T1000 (cell line): ENCODE measurements at regions not wholly inside any gene's neighbourhood (a gene's known extent, or its start where the extent isn't known, plus 50 kb on each side); places are given as distances from the start of the nearest gene placed in this dataset.
A peak's percentile ranks its signal among the peaks of the same experiment; 100 is the strongest.

Experiments used
- DNase-seq: peaks from one replicate; lab custom pipeline; 2025; ENCODE audit warnings: mixed read lengths; lab: John Stamatoyannopoulos, UW

DNA sequence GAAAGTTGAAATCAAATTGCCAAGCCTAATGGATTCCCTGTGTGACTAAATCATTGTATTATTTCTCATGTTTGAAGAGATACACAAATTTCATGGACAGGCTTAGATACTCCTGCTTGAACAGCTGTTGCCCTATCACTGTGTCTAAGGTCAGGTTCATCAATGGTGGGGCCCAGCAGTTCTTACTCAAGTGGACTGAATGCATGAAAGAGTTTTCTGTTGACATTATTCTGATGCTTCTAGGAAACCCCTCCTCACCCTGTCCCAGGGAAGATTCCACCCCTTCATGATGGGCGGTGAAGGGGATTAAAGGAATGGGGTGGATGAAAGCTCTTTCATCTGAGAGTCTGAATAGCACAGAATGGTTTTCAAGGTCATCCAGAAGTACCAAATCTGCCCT is 148.8 kb downstream of the INO80D start:
- DNase-seq, result no peak

DNA sequence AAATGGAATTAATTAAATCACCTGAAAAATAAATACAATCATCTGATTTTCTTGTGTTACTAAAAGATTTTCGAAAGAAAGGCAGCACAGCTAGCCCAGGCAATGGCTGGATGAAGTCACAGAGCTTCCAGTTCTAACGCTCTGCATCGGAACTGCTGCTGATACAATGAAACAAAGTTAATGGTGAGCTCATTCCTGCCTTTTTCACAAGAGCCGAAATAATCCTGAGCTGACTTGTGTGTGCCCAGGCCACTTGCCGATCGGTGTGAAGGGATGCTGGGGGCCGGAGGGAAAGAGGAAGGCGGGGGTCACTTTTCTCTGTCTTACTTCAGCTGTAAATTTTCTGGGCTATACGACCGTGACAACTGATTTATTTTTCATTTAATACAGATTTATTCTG is 149.5 kb downstream of the INO80D start:
- no peak for DNase-seq

DNA sequence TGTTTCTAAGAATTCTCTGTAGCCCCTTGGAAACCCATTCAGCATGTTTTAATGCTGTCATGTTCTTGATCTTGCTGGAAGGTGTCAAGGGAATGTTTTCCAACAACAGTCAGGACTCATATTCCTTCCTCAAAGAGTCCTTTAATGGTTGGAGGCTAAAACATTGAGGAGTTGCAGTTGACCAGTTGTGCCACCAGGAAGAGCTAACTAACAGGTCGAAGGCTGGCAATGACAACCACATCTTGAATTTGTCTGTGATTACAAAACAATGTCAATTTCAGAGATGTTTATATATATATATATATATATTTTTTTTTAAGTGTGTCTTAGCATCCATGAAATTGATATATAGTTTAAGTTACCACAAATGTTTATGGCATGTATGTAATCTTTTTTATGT is 151.5 kb downstream of the INO80D start:
- no peak for DNase-seq

DNA sequence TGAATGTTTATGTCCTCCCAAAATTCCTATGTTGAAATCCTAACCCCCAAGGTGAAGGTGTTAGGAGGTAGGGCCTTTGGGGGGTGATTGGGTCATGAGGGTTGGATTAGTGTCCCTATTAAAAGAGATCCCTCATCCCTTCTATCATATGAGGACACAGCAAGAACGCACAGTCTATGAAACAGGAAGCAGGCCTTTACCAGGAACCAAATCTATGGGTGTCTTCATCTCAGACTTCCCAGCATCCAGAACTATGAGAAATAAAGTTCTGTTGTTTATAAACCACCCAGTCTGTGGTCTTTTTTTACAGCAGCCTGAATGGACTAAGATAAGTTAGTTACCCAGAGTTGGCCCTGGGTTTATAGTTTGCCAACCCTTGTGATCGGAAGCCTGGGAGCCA is 153.1 kb downstream of the INO80D start:
- DNase-seq, result no peak

DNA sequence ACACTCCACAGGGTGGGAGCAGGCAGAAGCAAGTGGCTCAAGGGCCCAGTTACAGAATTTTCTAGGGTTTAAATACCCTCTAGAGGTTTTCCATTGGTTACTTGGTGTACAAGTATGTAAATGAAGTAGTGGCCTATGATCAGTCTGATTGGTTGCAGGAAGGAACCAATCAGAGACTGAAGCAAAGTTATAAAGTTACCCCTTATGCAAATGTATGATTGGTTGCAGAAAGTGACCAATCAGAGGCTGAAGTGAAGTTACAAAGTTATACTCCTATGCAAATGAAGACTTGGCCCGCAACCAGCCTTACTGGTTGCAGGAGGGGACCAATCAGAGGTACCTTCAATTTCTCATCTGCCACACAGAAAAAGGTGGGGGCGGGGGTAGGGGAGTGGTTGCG is 154.6 kb downstream of the INO80D start:
- DNase-seq, result no peak

DNA sequence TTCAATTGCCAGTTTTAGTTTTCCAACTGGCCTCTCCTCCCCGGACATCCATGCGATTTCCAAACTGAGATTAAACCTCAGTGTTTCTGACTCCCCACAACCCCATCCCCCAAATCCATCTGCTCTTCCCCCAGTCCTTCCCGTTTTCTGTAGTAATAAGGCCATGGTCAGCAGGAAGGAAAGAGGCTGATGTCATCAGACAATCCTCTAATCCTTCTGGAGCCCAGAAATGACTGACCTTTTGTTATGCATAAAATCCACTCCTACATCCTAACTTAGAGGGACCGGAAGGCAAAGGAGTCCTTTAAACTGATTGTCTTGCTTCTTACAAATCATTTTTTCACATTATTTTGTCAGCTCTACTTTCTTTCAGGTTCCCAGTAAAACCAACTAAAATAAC is 155.8 kb downstream of the INO80D start:
- DNase-seq, result no peak

DNA sequence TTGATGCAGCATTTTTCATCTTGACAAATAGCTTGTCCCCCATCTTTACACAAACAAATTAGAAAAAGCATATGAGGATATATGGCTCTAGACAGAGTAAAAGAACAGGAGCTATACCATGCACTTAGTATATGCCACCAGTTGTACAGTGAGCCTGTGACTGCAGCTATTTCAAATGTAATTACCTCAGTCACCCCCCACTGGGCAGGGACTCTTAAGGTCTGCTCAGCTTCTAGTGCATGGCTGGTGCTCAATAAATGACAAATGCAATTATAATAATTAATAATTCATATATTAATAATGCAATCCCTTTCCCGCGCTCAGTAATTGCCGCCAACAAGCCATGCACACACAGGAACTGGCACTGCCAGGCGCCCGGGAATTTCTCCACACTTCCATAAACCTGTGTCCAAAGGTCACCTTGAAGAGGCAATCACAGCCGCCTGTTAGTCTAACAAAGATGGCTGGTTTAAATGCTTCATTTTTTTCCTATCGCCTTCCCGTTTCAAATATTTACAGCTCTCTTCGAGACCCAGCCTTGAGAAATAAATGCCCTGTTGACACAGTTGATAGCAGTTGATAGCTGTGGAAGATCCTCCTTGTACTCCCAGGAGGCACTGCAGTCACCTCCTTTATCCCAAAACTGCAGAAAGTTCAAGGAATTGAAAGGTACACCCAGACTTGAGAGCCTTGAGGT is 156.6 kb downstream of the INO80D start:
- DNase-seq, result no peak

DNA sequence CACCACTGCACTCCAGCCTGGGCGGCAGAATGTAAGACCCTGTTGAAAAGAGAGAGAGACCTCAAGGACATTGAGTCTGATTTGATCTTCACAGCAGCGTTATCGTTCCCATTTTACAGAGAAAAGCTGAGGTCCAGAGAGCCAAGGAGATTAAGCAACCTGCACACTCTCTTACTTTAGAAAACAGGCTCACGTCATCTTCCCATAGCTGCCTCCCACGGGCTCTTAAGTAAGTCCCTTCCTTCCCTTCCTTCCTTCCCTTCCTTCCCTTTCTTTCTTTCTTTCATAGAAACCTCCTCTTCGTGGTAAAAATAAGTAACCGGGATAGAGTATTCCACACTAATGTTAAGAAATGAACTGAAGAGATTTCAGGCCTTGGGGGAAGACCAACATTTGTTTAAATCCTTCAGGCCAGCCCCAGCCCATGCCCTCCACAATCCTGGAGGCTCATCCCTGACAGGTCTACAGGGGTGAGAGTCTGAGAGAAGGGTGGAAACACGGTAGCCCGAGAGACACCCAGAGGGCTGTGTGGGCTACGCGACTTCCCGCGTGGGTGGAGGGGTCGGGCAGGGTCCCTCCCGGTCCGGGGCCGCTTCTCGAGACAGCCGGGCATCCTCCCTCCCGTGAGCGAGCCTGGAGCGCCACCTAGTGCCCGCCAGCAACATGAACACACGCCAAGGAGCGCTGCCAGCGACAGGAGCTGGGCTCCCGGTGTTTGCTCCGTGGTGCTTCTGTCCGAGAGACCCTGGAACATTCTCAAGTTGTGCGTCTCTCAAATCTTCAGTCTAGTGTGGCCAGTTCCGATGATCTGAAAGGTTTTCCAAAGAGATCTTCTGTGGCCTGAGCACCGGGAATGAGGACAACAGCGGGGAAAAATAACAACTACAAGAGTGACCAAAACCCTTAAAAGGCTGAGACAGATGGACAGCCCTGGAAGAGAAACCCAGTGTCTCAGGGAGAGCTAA is 160.3 kb downstream of the INO80D start:
- DNase-seq, result peak; percentile 59

DNA sequence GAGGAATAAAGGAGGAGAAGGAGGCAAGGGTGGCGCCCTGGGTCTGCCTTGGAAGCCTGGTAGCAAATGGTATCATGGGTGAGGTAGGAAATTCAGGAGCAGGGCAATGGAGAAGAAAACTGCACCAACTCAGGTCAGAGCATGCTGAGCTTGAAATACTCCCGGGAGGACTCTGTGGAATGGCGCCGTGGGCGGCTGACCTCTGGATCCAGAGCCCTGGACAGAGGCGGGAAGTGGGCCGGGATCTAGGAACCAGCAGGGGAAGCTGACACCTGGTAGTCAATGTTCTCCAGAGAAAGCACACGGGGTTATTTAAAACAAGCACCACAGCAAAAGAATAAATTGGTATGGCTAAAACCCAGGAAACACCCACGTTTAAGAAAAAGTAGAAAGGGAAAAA is 161.3 kb downstream of the INO80D start:
- no peak for DNase-seq

DNA sequence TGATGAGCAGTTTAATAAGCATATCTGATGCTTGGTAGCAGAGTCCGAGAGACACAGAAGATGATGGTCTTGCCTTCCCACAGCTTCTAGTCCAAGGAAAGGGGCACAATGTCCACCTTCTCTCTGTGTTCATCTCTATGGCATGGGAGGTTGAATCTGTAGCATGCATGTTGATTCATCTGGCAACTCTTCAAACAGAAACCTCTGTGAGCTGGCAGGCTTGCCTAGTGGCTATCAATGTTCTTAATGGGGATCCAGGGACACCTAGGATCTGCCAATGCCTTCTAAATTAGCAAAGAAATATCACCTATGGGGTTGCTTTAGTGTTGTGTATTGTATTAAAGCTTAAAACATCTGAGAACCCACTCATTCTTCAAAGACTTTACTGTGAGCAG is 170.8 kb downstream of the INO80D start:
- DNase-seq, result no peak

DNA sequence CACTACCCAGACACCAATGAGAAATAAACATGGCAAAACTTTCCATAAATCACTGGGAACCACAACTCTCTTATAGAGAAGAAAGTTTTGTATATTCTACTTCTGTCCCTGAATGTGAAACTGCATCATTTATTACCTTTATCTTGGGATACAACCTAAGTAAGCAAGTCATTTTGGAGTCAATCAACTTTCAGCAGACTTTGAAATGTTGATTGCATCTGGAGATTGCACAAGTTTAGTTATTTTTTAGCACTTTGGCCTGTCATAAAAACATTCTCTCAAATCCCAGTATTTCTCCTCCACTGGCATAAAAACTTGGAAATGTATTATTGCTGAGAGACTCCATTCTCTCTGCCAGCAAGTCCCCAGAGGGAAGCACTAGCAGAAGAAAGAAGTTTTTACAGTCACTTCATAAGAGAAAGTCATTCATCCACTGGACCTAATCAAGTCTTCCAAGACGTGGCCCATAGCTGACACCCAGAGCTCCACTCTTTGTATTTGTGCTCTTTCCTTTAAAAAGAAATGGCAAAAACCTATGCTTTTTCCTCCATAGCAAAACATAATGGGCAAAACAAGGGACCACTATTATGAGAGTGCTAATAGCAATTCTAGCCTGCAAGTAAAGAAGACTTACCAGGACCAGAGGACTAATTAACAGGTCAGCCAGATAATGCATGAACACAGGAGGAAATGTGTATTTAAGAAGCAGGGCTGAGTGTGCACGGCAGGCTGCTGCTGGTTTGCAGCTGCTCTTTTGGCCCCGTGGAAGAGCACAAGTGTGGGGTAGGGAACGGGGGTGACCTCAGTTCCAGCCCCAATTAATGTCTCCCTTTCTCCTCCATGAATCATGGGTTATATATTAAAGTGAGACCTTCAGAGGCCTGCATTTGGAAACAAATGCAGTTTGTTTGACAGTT is 171.5 kb downstream of the INO80D start:
- DNase-seq, result no peak

DNA sequence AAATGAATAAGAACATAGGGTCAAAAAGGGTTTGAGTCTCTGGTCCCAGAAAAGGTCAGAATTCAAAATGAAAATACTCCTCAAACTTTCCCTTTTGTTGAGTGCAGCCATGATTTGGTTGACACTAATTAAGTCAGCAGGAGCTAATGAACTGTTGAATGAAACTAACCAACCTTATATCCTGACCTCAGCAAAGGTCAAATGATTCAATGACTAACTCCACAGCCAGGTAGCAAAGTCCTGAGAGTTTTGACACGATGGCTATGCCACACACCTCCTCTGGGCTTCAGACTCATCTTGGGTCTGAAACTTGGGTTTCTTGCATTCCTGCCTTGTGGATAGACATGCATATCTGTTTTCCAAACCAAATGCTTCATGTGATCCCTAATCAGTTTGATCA is 172.3 kb downstream of the INO80D start:
- DNase-seq, result no peak

DNA sequence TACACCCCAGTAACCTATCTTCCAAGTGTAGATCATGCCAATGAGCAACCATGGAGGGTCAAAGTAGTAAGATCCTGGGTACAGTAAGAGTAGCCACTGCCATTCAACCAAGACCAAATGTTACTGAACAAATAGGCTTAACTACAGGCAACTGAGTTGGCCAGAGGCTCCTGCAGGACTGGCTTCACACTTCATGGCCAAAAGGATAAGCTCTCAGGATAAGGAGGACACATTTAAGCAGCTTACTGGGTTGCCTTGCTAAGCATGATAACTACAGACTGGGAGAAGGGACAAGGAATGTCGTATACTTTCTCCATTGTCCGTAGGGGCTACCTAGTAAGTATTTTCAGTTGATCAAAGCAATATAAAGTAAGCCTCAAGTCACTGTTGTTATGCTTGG is 174.7 kb downstream of the INO80D start:
- no peak for DNase-seq

DNA sequence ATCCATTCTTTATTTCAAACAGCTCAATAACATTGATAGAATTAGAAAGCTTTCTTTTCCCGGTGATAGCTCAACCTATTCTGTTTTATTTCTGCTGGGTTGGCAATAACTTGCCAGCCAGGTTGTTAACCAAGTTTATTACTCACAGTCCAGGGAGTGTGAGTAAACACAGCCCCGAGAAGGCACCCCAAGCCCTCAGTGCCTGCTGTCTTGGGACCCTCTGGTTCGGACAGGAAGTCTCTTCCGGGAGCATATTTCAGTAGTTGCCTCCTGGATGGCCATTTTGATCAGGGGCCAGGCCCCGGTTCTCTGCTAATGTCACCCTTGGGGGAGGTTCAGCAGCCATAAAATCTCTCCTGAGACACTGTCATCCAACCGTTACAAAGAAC is 176.8 kb downstream of the INO80D start:
- no peak for DNase-seq

DNA sequence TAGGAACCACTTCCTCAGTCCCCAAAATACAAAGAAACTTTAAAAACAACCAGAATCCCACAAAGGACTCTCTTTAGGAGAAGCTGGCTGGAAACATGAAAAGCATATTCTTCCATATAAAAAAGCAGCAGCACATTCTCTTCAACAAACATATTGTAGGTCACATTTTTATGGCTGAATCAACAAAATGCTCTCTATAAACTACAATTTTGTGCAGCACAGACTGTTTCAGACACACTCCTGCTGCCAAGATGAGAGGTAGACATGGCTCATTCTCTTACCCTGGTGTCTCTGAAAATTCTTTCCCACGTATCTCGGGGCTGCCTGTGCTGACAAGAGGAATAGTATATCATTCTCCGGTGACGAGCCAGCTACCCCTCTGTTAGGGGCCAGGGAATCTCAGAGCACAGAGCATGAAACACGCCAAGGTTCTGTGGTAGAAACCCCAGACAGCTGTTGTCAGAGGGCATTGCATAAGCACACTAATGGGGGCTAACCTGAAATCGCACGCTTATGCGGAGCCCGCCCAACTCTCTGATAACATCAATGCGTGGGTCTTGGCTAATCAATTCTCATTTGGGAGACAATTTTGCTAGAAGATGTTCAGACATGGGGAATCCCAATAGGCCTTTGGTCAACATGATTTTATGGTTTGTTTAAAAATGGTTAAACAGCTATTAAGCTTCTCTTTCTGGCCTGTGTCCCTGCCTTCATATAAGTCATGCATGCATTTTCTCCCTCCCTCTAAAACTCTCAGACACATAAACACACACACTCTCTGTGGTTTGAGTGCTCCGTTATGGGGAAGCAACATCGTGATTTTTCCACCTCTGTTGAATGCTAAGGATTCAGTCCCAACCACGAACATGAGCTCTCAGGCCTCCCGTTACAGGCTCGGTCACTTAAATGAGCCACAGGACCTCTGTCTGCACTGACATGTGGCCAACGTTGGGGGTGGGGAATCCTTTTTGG is 177.5 kb downstream of the INO80D start:
- no peak for DNase-seq

DNA sequence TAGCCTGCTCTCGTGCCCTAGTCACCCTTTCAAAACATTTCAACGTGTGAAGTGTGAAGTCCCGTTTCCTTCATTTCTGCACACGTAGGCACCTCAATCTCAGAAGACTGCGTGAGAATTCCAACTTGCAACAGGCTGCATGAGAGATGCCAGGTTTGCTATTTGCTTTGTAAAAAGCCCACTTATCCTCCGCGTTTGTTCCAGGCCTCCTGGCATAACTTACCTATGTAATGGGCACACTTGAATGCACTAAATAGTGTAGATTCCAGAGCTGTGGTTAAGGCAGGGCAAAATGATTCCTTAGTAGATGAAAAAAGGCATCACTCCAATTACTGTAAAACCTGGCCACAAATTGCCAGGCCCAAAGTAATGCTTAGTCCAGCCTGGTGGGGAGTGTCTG is 179.6 kb downstream of the INO80D start:
- DNase-seq, result no peak

DNA sequence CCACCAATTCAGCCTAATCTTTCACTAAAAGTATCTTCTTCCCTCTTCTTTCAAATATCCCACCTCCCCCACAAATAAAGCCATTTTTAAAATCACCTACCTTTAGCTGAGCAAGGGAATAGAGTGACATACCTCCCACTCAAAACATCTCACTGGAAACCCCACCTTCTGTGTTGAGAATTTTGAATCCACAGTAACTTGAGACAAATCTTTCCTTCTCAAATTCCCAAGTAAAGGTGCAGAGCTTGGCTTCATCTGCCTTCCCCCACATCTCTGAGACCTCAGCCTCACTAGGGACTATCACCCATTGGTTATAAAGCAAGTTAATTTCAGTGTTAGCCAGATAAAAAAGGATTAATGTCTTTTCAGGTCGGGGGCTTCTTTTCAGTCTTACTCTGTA is 180.4 kb downstream of the INO80D start:
- no peak for DNase-seq

DNA sequence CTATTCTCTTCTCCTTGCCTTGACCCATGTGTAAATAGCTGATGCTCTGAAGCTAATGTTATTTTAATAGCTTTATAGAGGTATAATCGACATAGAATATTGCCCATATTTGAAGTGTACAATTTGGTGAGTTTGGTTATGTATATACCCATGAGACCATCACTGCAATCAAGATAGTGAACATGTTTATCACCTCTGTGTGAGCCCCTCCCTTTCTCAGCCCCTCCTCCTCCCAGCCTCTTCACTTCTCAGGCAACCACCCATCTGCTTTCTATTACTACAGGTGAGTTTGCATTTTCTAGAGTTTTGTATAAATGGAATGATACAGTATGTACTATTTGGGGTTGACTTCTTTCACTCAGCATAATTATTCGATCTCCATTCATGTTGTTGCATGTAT is 181.1 kb downstream of the INO80D start:
- DNase-seq, result no peak

DNA sequence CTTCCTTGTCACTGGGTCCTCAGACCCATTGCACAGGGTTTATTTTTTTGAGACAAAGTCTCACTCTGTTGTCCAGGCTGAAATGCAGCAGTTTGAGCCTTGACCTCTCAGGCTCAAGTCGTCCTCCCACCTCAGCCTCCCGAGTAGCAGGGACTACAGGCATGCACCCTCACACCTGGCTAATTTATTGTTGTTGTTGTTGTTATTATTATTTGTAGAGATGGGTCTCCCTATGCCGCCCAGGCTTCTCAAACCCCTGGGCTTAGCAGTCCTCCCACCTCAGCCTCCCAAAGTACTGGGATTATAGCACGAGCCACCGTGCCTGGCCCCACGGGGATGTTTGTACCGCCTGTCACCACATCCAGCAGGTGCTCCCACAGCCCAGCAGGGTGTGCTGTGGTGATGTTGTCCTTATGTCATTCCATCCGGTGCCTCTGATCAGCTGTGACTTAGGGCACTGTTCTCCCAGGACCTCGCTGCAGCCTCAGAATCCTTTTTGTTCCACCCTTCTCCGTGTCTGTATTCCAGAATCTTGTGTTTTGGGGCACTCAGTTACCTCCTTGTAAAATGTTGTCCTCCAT is 182.3 kb downstream of the INO80D start:
- DNase-seq, result no peak

DNA sequence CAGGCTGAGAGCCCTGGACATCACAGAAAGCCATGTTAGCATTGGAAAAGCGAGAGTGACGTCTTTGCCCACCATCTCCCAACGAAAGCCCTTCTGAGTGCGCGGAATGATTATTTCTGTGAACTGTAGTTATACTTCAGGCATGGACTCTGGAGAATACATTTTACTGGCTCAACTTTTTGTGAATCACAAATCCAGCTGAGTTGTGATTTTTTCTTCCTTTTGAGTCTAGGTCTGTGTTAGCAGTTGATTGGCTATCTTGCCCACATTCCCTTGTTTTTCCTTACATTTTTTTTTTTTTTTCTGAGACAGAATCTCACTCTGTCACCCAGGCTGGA is 183.1 kb downstream of the INO80D start:
- no peak for DNase-seq
